IPS-NIHi7 (cell line): ENCODE measurements at regions not wholly inside any gene's neighbourhood (a gene's known extent, or its start where the extent isn't known, plus 50 kb on each side); places are given as distances from the start of the nearest gene placed in this dataset.

ENCODE experiments used
- DNase-seq: peaks from one replicate; pipeline ENCODE4 v3.0.0; 2012; ENCODE audit warnings: mixed read lengths; ENCODE audit errors: extremely low spot score

GRCh38 chr20:17790296-17790695, 90.5 kb downstream of the BANF2 start:
- DNase-seq = no peak

- DNase-seq = no peak
These were observed 88.0 kb downstream of the BANF2 start for GRCh38 chr20:17787816-17788215.

- DNase-seq = no peak
These were observed 86.5 kb downstream of the BANF2 start for GRCh38 chr20:17786221-17786718.
